ENCODE measurements at regions not wholly inside any gene's neighbourhood (a gene's known extent, or its start where the extent isn't known, plus 50 kb on each side); places are given as distances from the start of the nearest gene placed in this dataset.
A peak's percentile ranks its signal among the peaks of the same experiment; 100 is the strongest.

DNA sequence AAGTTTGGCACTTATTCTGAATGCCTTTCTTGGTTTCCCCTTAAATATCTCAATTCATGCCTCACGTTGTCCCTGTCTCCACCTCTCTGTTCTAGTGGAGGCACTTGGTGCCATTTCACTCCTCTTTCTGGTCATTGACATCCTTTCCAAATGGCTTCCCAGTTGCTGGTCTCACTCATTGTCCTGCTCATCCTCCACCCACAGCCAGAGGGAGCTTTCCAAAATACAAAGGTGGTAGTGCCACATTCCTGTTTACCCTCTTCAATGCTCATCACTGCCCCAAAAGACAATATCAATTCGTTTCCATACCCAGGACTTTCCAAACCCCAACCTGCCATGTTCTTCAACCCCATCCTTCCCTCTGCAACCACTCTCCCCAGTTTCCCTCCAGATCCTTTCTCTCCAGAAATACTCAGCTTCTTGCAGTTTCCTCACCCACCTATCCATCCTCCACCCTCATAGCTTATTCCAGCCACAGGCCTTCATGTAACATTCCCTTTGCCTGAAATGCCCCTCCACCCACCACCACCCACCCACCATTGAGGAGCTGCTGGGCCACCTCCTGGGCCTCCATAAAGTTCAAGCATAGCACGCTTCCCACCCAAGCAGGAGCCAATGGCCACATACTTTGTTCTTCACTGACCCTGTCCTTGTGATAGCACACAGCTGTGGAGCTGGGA lies 63.1 kb upstream of the ADRB1 start:
- peak; percentile 39 for TF ChIP-seq CTCF (IDR thresholded peaks at IDR 0.05; ENCODE audit: low read depth, low read length, missing control alignments)
- no peak for DNase-seq (ENCODE audit: extremely low read depth, low read depth)

GRCh38 chr10:113982296-113982695 lies 61.4 kb upstream of the ADRB1 start:
- no peak for DNase-seq (ENCODE audit: extremely low read depth, low read depth)
- TF ChIP-seq CTCF (IDR thresholded peaks at IDR 0.05; ENCODE audit: low read depth, low read length, missing control alignments): no peak
- H3K4me3 ChIP-seq (replicated peaks; ENCODE audit: low read depth, low read length): no peak overlapping the region

More for the DNA sequence above, 63.1 kb upstream of the ADRB1 start:
- no peak overlapping the region for H3K4me3 ChIP-seq (replicated peaks; ENCODE audit: low read depth, low read length)

- no peak overlapping the region for H3K4me3 ChIP-seq (replicated peaks; ENCODE audit: low read depth, low read length)
- no peak for TF ChIP-seq CTCF (IDR thresholded peaks at IDR 0.05; ENCODE audit: low read depth, low read length, missing control alignments)
- DNase-seq (ENCODE audit: extremely low read depth, low read depth): no peak
These were observed 60.9 kb upstream of the ADRB1 start for GRCh38 chr10:113982769-113983168.

GRCh38 chr10:113983552-113983951 lies 60.1 kb upstream of the ADRB1 start:
- no peak overlapping the region for H3K4me3 ChIP-seq (replicated peaks; ENCODE audit: low read depth, low read length)
- DNase-seq (ENCODE audit: extremely low read depth, low read depth): no peak
- no peak for TF ChIP-seq CTCF (IDR thresholded peaks at IDR 0.05; ENCODE audit: low read depth, low read length, missing control alignments)

- no peak for TF ChIP-seq CTCF (IDR thresholded peaks at IDR 0.05; ENCODE audit: low read depth, low read length, missing control alignments)
- no peak for DNase-seq (ENCODE audit: extremely low read depth, low read depth)
- H3K4me3 ChIP-seq (replicated peaks; ENCODE audit: low read depth, low read length): no peak overlapping the region
These were observed 58.3 kb upstream of the ADRB1 start for GRCh38 chr10:113985297-113985844.

- TF ChIP-seq CTCF (IDR thresholded peaks at IDR 0.05; ENCODE audit: low read depth, low read length, missing control alignments): no peak
- DNase-seq (ENCODE audit: extremely low read depth, low read depth): no peak
- no peak overlapping the region for H3K4me3 ChIP-seq (replicated peaks; ENCODE audit: low read depth, low read length)
These were observed 57.4 kb upstream of the ADRB1 start for GRCh38 chr10:113986316-113986715.

Measured in HFF-Myc (cell line).